Spleen (tissue), 7 donors: ENCODE measurements at regions not wholly inside any gene's neighbourhood (a gene's known extent, or its start where the extent isn't known, plus 50 kb on each side); places are given as distances from the start of the nearest gene placed in this dataset.

Source experiments
- CTCF ChIP-seq, 11 experiments: fragments of 200-600 bp in 7 of 11; fragments of 450-650 bp in 4 of 11; sonication (generic) in 4 of 11; IDR thresholded peaks in 8 of 11; conservative IDR thresholded peaks in 3 of 11; 1 replicate in 7 of 11; 2 replicates in 4 of 11; pipeline versions ENCODE4 v1.4.0 to v1.8.0; 2016 to 2021; ENCODE audit warnings: antibody characterized with exemption in 11 of 11, inconsistent platforms in 4 of 11, mild to moderate bottlenecking in 1 of 11
- POLR2AphosphoS5 ChIP-seq, 3 donors: sonication (generic); formaldehyde crosslinking; IDR thresholded peaks; one replicate each; pipeline ENCODE4 v1.5.1; 2017; ENCODE audit warnings: antibody characterized with exemption in 3 of 3
- donor health status: DM: no; HTN: no; CAD: no; lungs with moderate emphysema.
- donor health status: DM: no; HTN: no; CAD: no.
- donor health status: DM: no; HTN: no; CAD: no.

GRCh38 chr9:82547995-82548394 lies 514.9 kb downstream of the RASEF start:
- TF ChIP-seq CTCF (IDR thresholded peaks at IDR 0.05 in 8 of 11, conservative IDR thresholded peaks at IDR 0.05 in 3 of 11) (no peak), POLR2AphosphoS5 (IDR thresholded peaks at IDR 0.05) (no peak)
